ENCODE measurements at regions not wholly inside any gene's neighbourhood (a gene's known extent, or its start where the extent isn't known, plus 50 kb on each side); places are given as distances from the start of the nearest gene placed in this dataset.

GRCh38 chr2:172230889-172231401 is 128.2 kb upstream of the DLX2 start:
- DNase-seq (ENCODE audit: low read depth, low spot score), result peak; percentile 65

GRCh38 chr2:172231508-172231907 is 128.8 kb upstream of the DLX2 start:
- DNase-seq (ENCODE audit: low read depth, low spot score), result no peak

- no peak for DNase-seq (ENCODE audit: low read depth, low spot score)
Observed at GRCh38 chr2:172232708-172233396, 130.2 kb upstream of the DLX2 start.

GRCh38 chr2:172233987-172234715 is 131.5 kb upstream of the DLX2 start:
- DNase-seq (ENCODE audit: low read depth, low spot score), result no peak

- DNase-seq (ENCODE audit: low read depth, low spot score), result no peak
Observed at GRCh38 chr2:172234716-172235691, 132.3 kb upstream of the DLX2 start.

GRCh38 chr2:172239944-172240590 is 137.4 kb upstream of the DLX2 start:
- DNase-seq (ENCODE audit: low read depth, low spot score), result peak; percentile 77

GRCh38 chr2:172241222-172241621 is 138.5 kb upstream of the DLX2 start:
- DNase-seq (ENCODE audit: low read depth, low spot score), result no peak

GRCh38 chr2:172242471-172242870 is 139.8 kb upstream of the DLX2 start:
- no peak for DNase-seq (ENCODE audit: low read depth, low spot score)

- no peak for DNase-seq (ENCODE audit: low read depth, low spot score)
Observed at GRCh38 chr2:172242961-172243360, 140.3 kb upstream of the DLX2 start.

- DNase-seq (ENCODE audit: low read depth, low spot score), result no peak
Observed at GRCh38 chr2:172244419-172245130, 141.9 kb upstream of the DLX2 start.

GRCh38 chr2:172246649-172247048 is 143.9 kb upstream of the DLX2 start:
- DNase-seq (ENCODE audit: low read depth, low spot score), result no peak

GRCh38 chr2:172247203-172247602 is 144.5 kb upstream of the DLX2 start:
- no peak for DNase-seq (ENCODE audit: low read depth, low spot score)

GRCh38 chr2:172248381-172248780 is 145.7 kb upstream of the DLX2 start:
- no peak for DNase-seq (ENCODE audit: low read depth, low spot score)

- no peak for DNase-seq (ENCODE audit: low read depth, low spot score)
Observed at GRCh38 chr2:172248785-172249187, 146.1 kb upstream of the DLX2 start.

GRCh38 chr2:172249334-172249733 is 146.6 kb upstream of the DLX2 start:
- no peak for DNase-seq (ENCODE audit: low read depth, low spot score)

- DNase-seq (ENCODE audit: low read depth, low spot score), result peak; percentile 51
Observed at GRCh38 chr2:172249986-172250385, 147.3 kb upstream of the DLX2 start.

GRCh38 chr2:172251231-172251630 is 148.5 kb upstream of the DLX2 start:
- no peak for DNase-seq (ENCODE audit: low read depth, low spot score)

- no peak for DNase-seq (ENCODE audit: low read depth, low spot score)
Observed at GRCh38 chr2:172252154-172252553, 149.5 kb upstream of the DLX2 start.

- DNase-seq (ENCODE audit: low read depth, low spot score), result peak; percentile 98
Observed at GRCh38 chr2:172253190-172254052, 150.7 kb upstream of the DLX2 start.

- DNase-seq (ENCODE audit: low read depth, low spot score), result no peak
Observed at GRCh38 chr2:172256886-172257285, 154.2 kb upstream of the DLX2 start.
